Neural progenitor cell (in vitro differentiated cells): ENCODE measurements at regions not wholly inside any gene's neighbourhood (a gene's known extent, or its start where the extent isn't known, plus 50 kb on each side); places are given as distances from the start of the nearest gene placed in this dataset.
A peak's percentile ranks its signal among the peaks of the same experiment; 100 is the strongest.

Experiments
- DNase-seq: peaks from one replicate; pipeline ENCODE4 v3.0.0-alpha.2; 2016; ENCODE audit warnings: low spot score
- H2AFZ ChIP-seq: fragments of 200-600 bp; sonication (generic); replicated peaks from 2 replicates; pipeline ENCODE4 v1.6.1; 2016; ENCODE audit warnings: antibody characterized with exemption
- H3F3A ChIP-seq: fragments of 200-600 bp; sonication (generic); 2 replicates; pipeline ENCODE4 v1.6.1; 2016; ENCODE audit warnings: antibody characterized with exemption, low read depth
- H3K27ac ChIP-seq: fragments of 200-600 bp; sonication (generic); 2 replicates; pipeline ENCODE4 v1.5.1; 2016; ENCODE audit warnings: mild to moderate bottlenecking
- H3K27me3 ChIP-seq: fragments of 200-600 bp; sonication (generic); 2 replicates; pipeline ENCODE4 v1.6.1; 2016; ENCODE audit warnings: mild to moderate bottlenecking, moderate library complexity
- H3K36me3 ChIP-seq: fragments of 200-600 bp; sonication (generic); 2 replicates; pipeline ENCODE4 v1.5.1; 2016
- H3K4me1 ChIP-seq: fragments of 200-600 bp; sonication (generic); 2 replicates; pipeline ENCODE4 v1.6.1; 2016; ENCODE audit warnings: mixed run types
- H3K4me2 ChIP-seq: fragments of 200-600 bp; sonication (generic); 2 replicates; pipeline ENCODE4 v1.6.1; 2016
- H3K4me3 ChIP-seq: fragments of 200-600 bp; sonication (generic); 2 replicates; pipeline ENCODE4 v1.5.1; 2016
- H3K79me2 ChIP-seq: fragments of 200-600 bp; sonication (generic); 2 replicates; pipeline ENCODE4 v1.6.1; 2016; ENCODE audit warnings: low read depth
- H3K9ac ChIP-seq: fragments of 200-600 bp; sonication (generic); 2 replicates; pipeline ENCODE4 v1.6.1; 2016
- H3K9me3 ChIP-seq: fragments of 200-600 bp; sonication (generic); 2 replicates; pipeline ENCODE4 v1.5.1; 2016; ENCODE audit warnings: low read depth
- H4K20me1 ChIP-seq: fragments of 200-600 bp; sonication (generic); 2 replicates; pipeline ENCODE4 v1.6.1; 2016; ENCODE audit warnings: low read depth
- H3K27ac Mint-ChIP-seq: 3 replicates; pipeline ENCODE4 v1.8.0; 2021; ENCODE audit warnings: mixed read lengths
- H3K27me3 Mint-ChIP-seq: 2 replicates; pipeline ENCODE4 v1.8.0; 2022; ENCODE audit warnings: low read depth, mild to moderate bottlenecking, inconsistent platforms, moderate library complexity, mixed read lengths; ENCODE audit not compliant: insufficient read depth
- H3K36me3 Mint-ChIP-seq: 3 replicates; pipeline ENCODE4 v1.8.0; 2021; ENCODE audit warnings: mixed read lengths
- H3K4me1 Mint-ChIP-seq: 3 replicates; pipeline ENCODE4 v1.8.0; 2021; ENCODE audit warnings: mixed read lengths
- H3K4me3 Mint-ChIP-seq: 3 replicates; pipeline ENCODE4 v1.8.0; 2021; ENCODE audit warnings: mild to moderate bottlenecking, moderate library complexity, mixed read lengths
- H3K9me3 Mint-ChIP-seq: 3 replicates; pipeline ENCODE4 v1.8.0; 2020; ENCODE audit warnings: mixed read lengths
- EZH2 ChIP-seq: fragments of 200-600 bp; sonication (generic); IDR thresholded peaks from 2 replicates; pipeline ENCODE4 v1.6.1; 2017; ENCODE audit warnings: antibody characterized with exemption, mild to moderate bottlenecking, moderate library complexity
- EZH2phosphoT487 ChIP-seq: fragments of 200-600 bp; sonication (generic); IDR thresholded peaks from 2 replicates; pipeline ENCODE4 v1.6.1; 2017; ENCODE audit warnings: antibody characterized with exemption
- TF ChIP-seq, protein P1 (sequence below): fragments of 200-600 bp; sonication (generic); IDR thresholded peaks from 2 replicates; pipeline ENCODE4 v1.5.1; 2017; ENCODE audit warnings: antibody characterized with exemption, mild to moderate bottlenecking

DNA sequence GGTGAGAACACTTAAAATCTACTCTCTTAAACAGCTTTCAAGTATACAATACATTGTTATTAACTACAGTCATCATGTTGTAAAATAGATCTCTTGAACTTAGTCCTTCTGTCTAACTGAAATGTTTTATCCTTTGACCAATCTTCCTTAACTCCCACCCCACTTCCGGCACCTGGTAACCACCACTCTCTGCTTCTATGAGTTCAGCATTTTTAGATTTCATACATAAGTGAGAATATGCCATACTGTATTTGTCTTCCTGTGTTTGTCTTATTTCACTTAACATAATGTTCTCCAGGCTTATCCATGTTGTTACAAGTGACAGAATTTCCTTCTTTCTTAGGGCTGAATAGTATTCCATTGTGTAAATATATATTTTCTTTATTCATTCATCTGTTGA is 144.1 kb upstream of the TRPC4 start:
- Mint-ChIP-seq H3K9me3 (peaks cover 11% of the 10 kb centered on the region), H3K36me3 (no peaks in the 10 kb centered on the region), H3K4me3 (no peak overlapping the region), H3K4me1 (no peaks in the 10 kb centered on the region), H3K27ac (no peak overlapping the region), H3K27me3 (no peaks in the 10 kb centered on the region)
- H3K27me3 ChIP-seq: no peaks in the 10 kb centered on the region
- H3K27ac ChIP-seq: no peak overlapping the region
- no peaks in the 10 kb centered on the region for H3K4me1 ChIP-seq
- H3K9me3 ChIP-seq: peaks cover 8% of the 10 kb centered on the region
- no peak for TF ChIP-seq EZH2
- TF ChIP-seq, protein P1, sequence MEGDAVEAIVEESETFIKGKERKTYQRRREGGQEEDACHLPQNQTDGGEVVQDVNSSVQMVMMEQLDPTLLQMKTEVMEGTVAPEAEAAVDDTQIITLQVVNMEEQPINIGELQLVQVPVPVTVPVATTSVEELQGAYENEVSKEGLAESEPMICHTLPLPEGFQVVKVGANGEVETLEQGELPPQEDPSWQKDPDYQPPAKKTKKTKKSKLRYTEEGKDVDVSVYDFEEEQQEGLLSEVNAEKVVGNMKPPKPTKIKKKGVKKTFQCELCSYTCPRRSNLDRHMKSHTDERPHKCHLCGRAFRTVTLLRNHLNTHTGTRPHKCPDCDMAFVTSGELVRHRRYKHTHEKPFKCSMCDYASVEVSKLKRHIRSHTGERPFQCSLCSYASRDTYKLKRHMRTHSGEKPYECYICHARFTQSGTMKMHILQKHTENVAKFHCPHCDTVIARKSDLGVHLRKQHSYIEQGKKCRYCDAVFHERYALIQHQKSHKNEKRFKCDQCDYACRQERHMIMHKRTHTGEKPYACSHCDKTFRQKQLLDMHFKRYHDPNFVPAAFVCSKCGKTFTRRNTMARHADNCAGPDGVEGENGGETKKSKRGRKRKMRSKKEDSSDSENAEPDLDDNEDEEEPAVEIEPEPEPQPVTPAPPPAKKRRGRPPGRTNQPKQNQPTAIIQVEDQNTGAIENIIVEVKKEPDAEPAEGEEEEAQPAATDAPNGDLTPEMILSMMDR: no peak
- TF ChIP-seq EZH2phosphoT487: no peak
- no peaks in the 10 kb centered on the region for H4K20me1 ChIP-seq
- H3K4me3 ChIP-seq: no peak overlapping the region
- no peaks in the 10 kb centered on the region for H3F3A ChIP-seq
- H3K79me2 ChIP-seq: no peaks in the 10 kb centered on the region
- no peak overlapping the region for H3K9ac ChIP-seq
- no peaks in the 10 kb centered on the region for H3K36me3 ChIP-seq
- no peak for DNase-seq
- no peak overlapping the region for H3K4me2 ChIP-seq
- no peak overlapping the region for H2AFZ ChIP-seq

- no peaks in the 10 kb centered on the region for H3K36me3 Mint-ChIP-seq
- Histone ChIP-seq H3K9ac (no peak overlapping the region), H3K4me2 (no peak overlapping the region), H2AFZ (peak overlapping the region; percentile 72), H3K4me1 (no peaks in the 10 kb centered on the region), H3F3A (no peaks in the 10 kb centered on the region), H3K79me2 (no peaks in the 10 kb centered on the region), H3K9me3 (peaks cover 2% of the 10 kb centered on the region), H4K20me1 (no peaks in the 10 kb centered on the region), H3K27ac (no peak overlapping the region), H3K4me3 (no peak overlapping the region), H3K36me3 (no peaks in the 10 kb centered on the region), H3K27me3 (no peaks in the 10 kb centered on the region)
- TF ChIP-seq, protein P1: no peak
- TF ChIP-seq EZH2phosphoT487 (no peak), EZH2 (no peak)
- H3K9me3 Mint-ChIP-seq: no peaks in the 10 kb centered on the region
- H3K27me3 Mint-ChIP-seq: no peaks in the 10 kb centered on the region
- H3K4me1 Mint-ChIP-seq: no peaks in the 10 kb centered on the region
- H3K27ac Mint-ChIP-seq: no peak overlapping the region
- H3K4me3 Mint-ChIP-seq: no peak overlapping the region
- no peak for DNase-seq
These were observed 142.5 kb upstream of the TRPC4 start for GRCh38 chr13:38012096-38012495.

DNA sequence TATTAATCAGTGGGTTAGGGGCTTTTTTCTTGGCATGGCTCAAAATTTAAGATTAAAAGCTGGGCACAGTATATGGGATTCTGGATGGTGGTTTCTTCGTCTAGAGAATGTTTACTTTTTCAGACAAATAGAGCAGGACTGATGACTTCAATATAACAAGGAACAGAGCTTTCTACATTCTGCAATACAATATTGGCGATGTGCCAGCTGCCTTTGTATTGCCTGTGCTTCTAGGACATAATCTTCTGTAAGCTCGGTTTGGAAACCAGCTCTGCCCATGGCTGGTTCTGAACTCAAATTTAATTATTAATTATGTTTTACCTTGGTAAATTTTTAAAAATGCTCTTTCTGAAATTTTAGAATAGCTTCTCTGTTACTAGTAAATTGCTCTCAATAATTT is 139.1 kb upstream of the TRPC4 start:
- no peak overlapping the region for H3K27ac Mint-ChIP-seq
- TF ChIP-seq, protein P1: no peak
- TF ChIP-seq EZH2 (no peak), EZH2phosphoT487 (no peak)
- Histone ChIP-seq H3K27me3 (no peaks in the 10 kb centered on the region), H2AFZ (peak overlapping the region; percentile 15), H3K4me3 (no peak overlapping the region), H3K27ac (no peak overlapping the region), H3K36me3 (no peaks in the 10 kb centered on the region), H3K79me2 (no peaks in the 10 kb centered on the region), H3K9me3 (no peaks in the 10 kb centered on the region), H3K4me1 (no peaks in the 10 kb centered on the region), H3K9ac (no peak overlapping the region), H4K20me1 (no peaks in the 10 kb centered on the region), H3F3A (no peaks in the 10 kb centered on the region), H3K4me2 (no peak overlapping the region)
- DNase-seq: no peak
- no peaks in the 10 kb centered on the region for H3K36me3 Mint-ChIP-seq
- no peak overlapping the region for H3K4me3 Mint-ChIP-seq
- H3K4me1 Mint-ChIP-seq: no peaks in the 10 kb centered on the region
- H3K9me3 Mint-ChIP-seq: no peaks in the 10 kb centered on the region
- H3K27me3 Mint-ChIP-seq: no peaks in the 10 kb centered on the region

- H3K27me3 Mint-ChIP-seq: no peaks in the 10 kb centered on the region
- Histone ChIP-seq H3K27ac (no peak overlapping the region), H3K9me3 (no peaks in the 10 kb centered on the region), H2AFZ (peak overlapping the region; percentile 7), H3K9ac (no peak overlapping the region), H3K4me2 (no peak overlapping the region), H3F3A (peaks cover 9% of the 10 kb centered on the region), H3K4me1 (peaks cover 12% of the 10 kb centered on the region), H3K36me3 (no peaks in the 10 kb centered on the region), H3K79me2 (no peaks in the 10 kb centered on the region), H3K4me3 (no peak overlapping the region), H4K20me1 (no peaks in the 10 kb centered on the region), H3K27me3 (no peaks in the 10 kb centered on the region)
- H3K4me3 Mint-ChIP-seq: no peak overlapping the region
- no peak overlapping the region for H3K27ac Mint-ChIP-seq
- no peak for DNase-seq
- H3K4me1 Mint-ChIP-seq: peaks cover 5% of the 10 kb centered on the region
- no peak for TF ChIP-seq EZH2phosphoT487
- TF ChIP-seq EZH2: no peak
- TF ChIP-seq, protein P1: no peak
- no peaks in the 10 kb centered on the region for H3K36me3 Mint-ChIP-seq
- no peaks in the 10 kb centered on the region for H3K9me3 Mint-ChIP-seq
These were observed 133.0 kb upstream of the TRPC4 start for GRCh38 chr13:38002606-38003005.
